Caco-2 (cell line): ENCODE measurements at regions not wholly inside any gene's neighbourhood (a gene's known extent, or its start where the extent isn't known, plus 50 kb on each side); places are given as distances from the start of the nearest gene placed in this dataset.

Experiments
- BruUV-seq: library from RNA; stranded (reverse); fragments of 400-500 nt; replicated peaks from 2 replicates; lab custom pipeline; 2021; lab: Mats Ljungman, UMichigan
- CTCF ChIA-PET: fragments of 300-600 bp; sonication (Branson Sonifier 250); formaldehyde crosslinking; loops from one replicate; lab custom pipeline; 2022; ENCODE audit warnings: antibody characterized with exemption; lab: Charles Lee
- POLR2A ChIA-PET: fragments of 300-600 bp; sonication (Branson Sonifier 250); formaldehyde crosslinking; loops from one replicate; lab custom pipeline; 2022; ENCODE audit warnings: antibody characterized with exemption; lab: Charles Lee
- DNase-seq, 2 experiments: peaks; one replicate each; pipeline versions ENCODE4 v3.0.0 to v3.0.0-alpha.2; 2020 to 2022
- H3K27me3 ChIP-seq: replicated peaks from 2 replicates; pipeline ENCODE4 v1.6.0; 2011; ENCODE audit warnings: low read length; ENCODE audit not compliant: control insufficient read depth, insufficient read depth
- H3K36me3 ChIP-seq: 2 replicates; pipeline ENCODE4 v1.5.1; 2011; ENCODE audit warnings: low read length; ENCODE audit not compliant: control insufficient read depth, insufficient read depth
- H3K4me1 ChIP-seq: fragments of 250-450 bp; sonication (Bioruptor Pico); 2 replicates; pipeline ENCODE4 v1.5.1; 2020; ENCODE audit warnings: mild to moderate bottlenecking
- H3K4me3 ChIP-seq: 2 replicates; pipeline ENCODE4 v1.5.1; 2011; ENCODE audit warnings: low read depth, mild to moderate bottlenecking, control low read depth, low read length
- H3K9me3 ChIP-seq: fragments of 250-450 bp; sonication (Bioruptor Pico); 2 replicates; pipeline ENCODE4 v1.5.1; 2020; ENCODE audit warnings: mild to moderate bottlenecking, moderate library complexity
- H3K27ac Mint-ChIP-seq: one replicate; pipeline ENCODE4 v1.8.0; 2022; ENCODE audit warnings: mixed read lengths; ENCODE audit not compliant: unreplicated experiment
- H3K27me3 Mint-ChIP-seq: one replicate; pipeline ENCODE4 v1.8.0; 2022; ENCODE audit warnings: mixed read lengths; ENCODE audit not compliant: insufficient read depth, unreplicated experiment
- H3K36me3 Mint-ChIP-seq: one replicate; pipeline ENCODE4 v1.8.0; 2022; ENCODE audit warnings: mild to moderate bottlenecking, mixed read lengths; ENCODE audit not compliant: insufficient read depth, unreplicated experiment
- H3K4me1 Mint-ChIP-seq: one replicate; pipeline ENCODE4 v1.8.0; 2022; ENCODE audit warnings: low read depth, mixed read lengths; ENCODE audit not compliant: unreplicated experiment
- H3K4me3 Mint-ChIP-seq: one replicate; pipeline ENCODE4 v1.8.0; 2022; ENCODE audit warnings: mild to moderate bottlenecking, moderate library complexity, mixed read lengths; ENCODE audit not compliant: unreplicated experiment
- H3K9me3 Mint-ChIP-seq: one replicate; pipeline ENCODE4 v1.8.0; 2022; ENCODE audit warnings: mixed read lengths; ENCODE audit not compliant: unreplicated experiment
- CTCF ChIP-seq, 2 experiments: fragments of 200-600 bp in 1 of 2; IDR thresholded peaks; 1 replicate in 1 of 2; 2 replicates in 1 of 2; pipeline versions ENCODE4 v1.5.1 to v1.8.0; 2011 to 2022; ENCODE audit warnings: antibody characterized with exemption in 1 of 2, control low read depth in 1 of 2, inconsistent platforms in 1 of 2, low read depth in 1 of 2, low read length in 1 of 2, mild to moderate bottlenecking in 1 of 2, moderate library complexity in 1 of 2; ENCODE audit not compliant: insufficient read depth in 1 of 2, severe bottlenecking in 1 of 2, unreplicated experiment in 1 of 2
- intact Hi-C: fragments of 100-400 bp; cut with micrococcal nuclease; formaldehyde crosslinking; loops from one replicate; pipeline ENCODE4 v1.10.0; 2022; ENCODE audit not compliant: unreplicated experiment

GRCh38 chr6:122007339-122007738, 392.1 kb upstream of the HSF2 start:
- no peaks in the 10 kb centered on the region for H3K27me3 Mint-ChIP-seq
- intact Hi-C loops, result no loop called here

GRCh38 chr6:122008101-122008999, 391.1 kb upstream of the HSF2 start:
- no peaks in the 10 kb centered on the region for H3K27me3 Mint-ChIP-seq
- no peak overlapping the region for H3K4me3 ChIP-seq
- peaks cover 4% of the 10 kb centered on the region; the same call in 1 of the 2 replicates for H3K4me1 ChIP-seq
- ChIA-PET POLR2A (no interaction called here), CTCF (no interaction called here)
- no peaks in the 10 kb centered on the region for H3K36me3 ChIP-seq
- H3K9me3 Mint-ChIP-seq, result no peaks in the 10 kb centered on the region
- no peak for DNase-seq
- no peak for TF ChIP-seq CTCF (IDR thresholded peaks at IDR 0.05; ENCODE audit: insufficient read depth in 1 of 2, low read depth in 1 of 2, low read length in 1 of 2, severe bottlenecking in 1 of 2, unreplicated experiment in 1 of 2)
- no peaks in the 10 kb centered on the region for H3K36me3 Mint-ChIP-seq
- no peaks in the 10 kb centered on the region for H3K27me3 ChIP-seq
- no TSS peak for BruUV-seq
- H3K4me1 Mint-ChIP-seq, result no peaks in the 10 kb centered on the region
- H3K4me3 Mint-ChIP-seq, result no peak overlapping the region
- H3K27ac Mint-ChIP-seq, result no peak overlapping the region
- intact Hi-C loops, result no loop called here
- H3K9me3 ChIP-seq, result no peaks in the 10 kb centered on the region

More at GRCh38 chr6:122007339-122007738, 392.1 kb upstream of the HSF2 start:
- ChIA-PET CTCF (no interaction called here), POLR2A (no interaction called here)
- no TSS peak for BruUV-seq
- no peaks in the 10 kb centered on the region for H3K36me3 Mint-ChIP-seq
- no peak overlapping the region for H3K4me3 Mint-ChIP-seq
- H3K9me3 Mint-ChIP-seq, result no peaks in the 10 kb centered on the region
- Histone ChIP-seq H3K36me3 (no peaks in the 10 kb centered on the region), H3K27me3 (no peaks in the 10 kb centered on the region), H3K9me3 (no peaks in the 10 kb centered on the region), H3K4me3 (no peak overlapping the region), H3K4me1 (peaks cover 4% of the 10 kb centered on the region; the same call in 1 of the 2 replicates)
- no peak overlapping the region for H3K27ac Mint-ChIP-seq
- H3K4me1 Mint-ChIP-seq, result no peaks in the 10 kb centered on the region
- TF ChIP-seq CTCF (IDR thresholded peaks at IDR 0.05; ENCODE audit: insufficient read depth in 1 of 2, low read depth in 1 of 2, low read length in 1 of 2, severe bottlenecking in 1 of 2, unreplicated experiment in 1 of 2), result no peak
- no peak for DNase-seq

- intact Hi-C loops, result no loop called here
- no peaks in the 10 kb centered on the region for H3K9me3 Mint-ChIP-seq
- no peak for TF ChIP-seq CTCF (IDR thresholded peaks at IDR 0.05; ENCODE audit: insufficient read depth in 1 of 2, low read depth in 1 of 2, low read length in 1 of 2, severe bottlenecking in 1 of 2, unreplicated experiment in 1 of 2)
- no peak overlapping the region for H3K4me3 Mint-ChIP-seq
- no peaks in the 10 kb centered on the region for H3K4me1 Mint-ChIP-seq
- Histone ChIP-seq H3K9me3 (no peaks in the 10 kb centered on the region), H3K4me3 (no peak overlapping the region), H3K36me3 (no peaks in the 10 kb centered on the region), H3K27me3 (no peaks in the 10 kb centered on the region), H3K4me1 (peaks cover 4% of the 10 kb centered on the region; the same call in 1 of the 2 replicates)
- H3K36me3 Mint-ChIP-seq, result no peaks in the 10 kb centered on the region
- ChIA-PET POLR2A (no interaction called here), CTCF (no interaction called here)
- no TSS peak for BruUV-seq
- no peak for DNase-seq
- H3K27me3 Mint-ChIP-seq, result no peaks in the 10 kb centered on the region
- H3K27ac Mint-ChIP-seq, result no peak overlapping the region
These were observed 390.5 kb upstream of the HSF2 start for GRCh38 chr6:122009000-122009350.
